Mucosa of rectum (tissue), 2 donors: ENCODE measurements at regions not wholly inside any gene's neighbourhood (a gene's known extent, or its start where the extent isn't known, plus 50 kb on each side); places are given as distances from the start of the nearest gene placed in this dataset.

ENCODE experiments used
- H3K27ac ChIP-seq, 2 donors: one replicate each; pipeline ENCODE4 v1.7.0; 2013; ENCODE audit warnings: inconsistent platforms in 2 of 2, low read depth in 2 of 2, low read length in 2 of 2
- H3K27me3 ChIP-seq, 2 donors: one replicate each; pipeline ENCODE4 v1.7.0; 2013; ENCODE audit warnings: low read length in 2 of 2; ENCODE audit not compliant: control insufficient read depth in 2 of 2, insufficient read depth in 2 of 2
- H3K36me3 ChIP-seq, 2 donors: one replicate each; pipeline ENCODE4 v1.7.0; 2013; ENCODE audit warnings: low read length in 2 of 2; ENCODE audit not compliant: control insufficient read depth in 2 of 2, insufficient read depth in 2 of 2
- H3K4me1 ChIP-seq, 2 donors: one replicate each; pipeline ENCODE4 v1.7.0; 2013; ENCODE audit warnings: low read length in 2 of 2, mild to moderate bottlenecking in 1 of 2; ENCODE audit not compliant: control insufficient read depth in 2 of 2, insufficient read depth in 2 of 2
- H3K4me3 ChIP-seq, 2 donors: one replicate each; pipeline ENCODE4 v1.7.0; 2013; ENCODE audit warnings: low read length in 2 of 2
- H3K9ac ChIP-seq, 2 donors: one replicate each; pipeline ENCODE4 v1.7.0; 2013; ENCODE audit warnings: low read length in 2 of 2, low read depth in 1 of 2, mild to moderate bottlenecking in 1 of 2
- H3K9me3 ChIP-seq, 2 donors: one replicate each; pipeline ENCODE4 v1.7.0; 2013; ENCODE audit warnings: low read length in 2 of 2; ENCODE audit not compliant: control insufficient read depth in 2 of 2
- donor health status: healthy.
- donor health status: Normal muscosa, but diverticular disease.

- Histone ChIP-seq H3K4me3 (no peak overlapping the region), H3K27me3 (no peaks in the 10 kb centered on the region), H3K4me1 (no peaks in the 10 kb centered on the region), H3K9ac (no peak overlapping the region), H3K27ac (no peak overlapping the region), H3K9me3 (no peaks in the 10 kb centered on the region), H3K36me3 (no peaks in the 10 kb centered on the region)
Observed at GRCh38 chr10:33939892-33940291, 605.4 kb upstream of the NRP1 start.

- no peak overlapping the region for H3K27ac ChIP-seq
- no peak overlapping the region for H3K4me3 ChIP-seq
- no peak overlapping the region for H3K9ac ChIP-seq
- no peaks in the 10 kb centered on the region for H3K4me1 ChIP-seq
- no peaks in the 10 kb centered on the region for H3K36me3 ChIP-seq
- H3K27me3 ChIP-seq = no peaks in the 10 kb centered on the region
- no peaks in the 10 kb centered on the region for H3K9me3 ChIP-seq
Observed at GRCh38 chr10:33939410-33939809, 604.9 kb upstream of the NRP1 start.

- H3K27ac ChIP-seq = no peak overlapping the region
- H3K27me3 ChIP-seq = no peaks in the 10 kb centered on the region
- H3K9ac ChIP-seq = no peak overlapping the region
- no peak overlapping the region for H3K4me3 ChIP-seq
- no peaks in the 10 kb centered on the region for H3K9me3 ChIP-seq
- H3K4me1 ChIP-seq = no peaks in the 10 kb centered on the region
- no peaks in the 10 kb centered on the region for H3K36me3 ChIP-seq
Observed at GRCh38 chr10:33938001-33938400, 603.5 kb upstream of the NRP1 start.

- H3K4me3 ChIP-seq = no peak overlapping the region
- no peaks in the 10 kb centered on the region for H3K9me3 ChIP-seq
- no peak overlapping the region for H3K27ac ChIP-seq
- no peaks in the 10 kb centered on the region for H3K36me3 ChIP-seq
- H3K9ac ChIP-seq = no peak overlapping the region
- no peaks in the 10 kb centered on the region for H3K27me3 ChIP-seq
- no peaks in the 10 kb centered on the region for H3K4me1 ChIP-seq
Observed at GRCh38 chr10:33937036-33937730, 602.7 kb upstream of the NRP1 start.

- Histone ChIP-seq H3K9me3 (no peaks in the 10 kb centered on the region), H3K36me3 (no peaks in the 10 kb centered on the region), H3K9ac (no peak overlapping the region), H3K4me3 (no peak overlapping the region), H3K27ac (no peak overlapping the region), H3K27me3 (no peaks in the 10 kb centered on the region), H3K4me1 (no peaks in the 10 kb centered on the region)
Observed at GRCh38 chr10:33935350-33935749, 600.9 kb upstream of the NRP1 start.

GRCh38 chr10:33930079-33930478 is 595.6 kb upstream of the NRP1 start:
- Histone ChIP-seq H3K9me3 (no peaks in the 10 kb centered on the region), H3K4me1 (no peaks in the 10 kb centered on the region), H3K4me3 (no peak overlapping the region), H3K36me3 (no peaks in the 10 kb centered on the region), H3K27me3 (no peaks in the 10 kb centered on the region), H3K27ac (no peak overlapping the region), H3K9ac (no peak overlapping the region)

- no peaks in the 10 kb centered on the region for H3K9me3 ChIP-seq
- no peaks in the 10 kb centered on the region for H3K27me3 ChIP-seq
- no peak overlapping the region for H3K4me3 ChIP-seq
- H3K4me1 ChIP-seq = no peaks in the 10 kb centered on the region
- H3K9ac ChIP-seq = no peak overlapping the region
- H3K27ac ChIP-seq = no peak overlapping the region
- H3K36me3 ChIP-seq = no peaks in the 10 kb centered on the region
Observed at GRCh38 chr10:33927347-33927746, 592.9 kb upstream of the NRP1 start.

- H3K9me3 ChIP-seq = peaks cover 0 to 3% of the 10 kb centered on the region in 2 donors
- no peak overlapping the region for H3K27ac ChIP-seq
- no peak overlapping the region for H3K4me3 ChIP-seq
- H3K27me3 ChIP-seq = no peaks in the 10 kb centered on the region
- H3K9ac ChIP-seq = no peak overlapping the region
- H3K36me3 ChIP-seq = no peaks in the 10 kb centered on the region
- no peaks in the 10 kb centered on the region for H3K4me1 ChIP-seq
Observed at GRCh38 chr10:33921970-33922605, 587.6 kb upstream of the NRP1 start.

GRCh38 chr10:33920351-33920750 is 585.9 kb upstream of the NRP1 start:
- Histone ChIP-seq H3K4me1 (no peaks in the 10 kb centered on the region), H3K9me3 (peaks cover 0 to 3% of the 10 kb centered on the region in 2 donors), H3K27me3 (no peaks in the 10 kb centered on the region), H3K4me3 (no peak overlapping the region), H3K27ac (no peak overlapping the region), H3K9ac (no peak overlapping the region), H3K36me3 (no peaks in the 10 kb centered on the region)

- Histone ChIP-seq H3K9ac (no peak overlapping the region), H3K4me3 (no peak overlapping the region), H3K27ac (no peak overlapping the region), H3K4me1 (no peaks in the 10 kb centered on the region), H3K36me3 (no peaks in the 10 kb centered on the region), H3K9me3 (peaks cover 0 to 3% of the 10 kb centered on the region in 2 donors), H3K27me3 (no peaks in the 10 kb centered on the region)
Observed at GRCh38 chr10:33919244-33919643, 584.8 kb upstream of the NRP1 start.
